NCI-H1092 treated with DMSO at 0.1 percent for 48 hours (cell line): ENCODE measurements at regions not wholly inside any gene's neighbourhood (a gene's known extent, or its start where the extent isn't known, plus 50 kb on each side); places are given as distances from the start of the nearest gene placed in this dataset.

Source experiments
- DNase-seq: peaks from one replicate; lab custom pipeline; 2025; lab: John Stamatoyannopoulos, UW

DNA sequence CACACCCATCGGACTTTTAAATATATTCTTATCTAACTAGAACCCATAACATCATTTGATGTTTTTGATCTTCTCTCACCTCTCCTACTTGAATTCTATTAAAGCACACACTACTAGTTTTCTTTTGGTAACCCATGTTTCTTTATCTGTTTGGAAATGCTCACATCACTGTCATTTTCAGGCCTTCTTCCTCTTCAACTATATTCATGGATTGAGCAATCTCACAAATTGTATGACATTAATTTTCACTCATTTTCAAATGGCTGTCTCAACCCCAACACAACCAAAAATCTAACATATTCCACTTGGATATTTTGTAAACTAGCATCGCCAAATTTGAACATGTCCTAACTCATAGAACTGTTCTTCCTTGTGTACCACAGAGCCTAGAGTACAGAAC, 488.0 kb upstream of the SEMA3A start:
- no peak for DNase-seq

DNA sequence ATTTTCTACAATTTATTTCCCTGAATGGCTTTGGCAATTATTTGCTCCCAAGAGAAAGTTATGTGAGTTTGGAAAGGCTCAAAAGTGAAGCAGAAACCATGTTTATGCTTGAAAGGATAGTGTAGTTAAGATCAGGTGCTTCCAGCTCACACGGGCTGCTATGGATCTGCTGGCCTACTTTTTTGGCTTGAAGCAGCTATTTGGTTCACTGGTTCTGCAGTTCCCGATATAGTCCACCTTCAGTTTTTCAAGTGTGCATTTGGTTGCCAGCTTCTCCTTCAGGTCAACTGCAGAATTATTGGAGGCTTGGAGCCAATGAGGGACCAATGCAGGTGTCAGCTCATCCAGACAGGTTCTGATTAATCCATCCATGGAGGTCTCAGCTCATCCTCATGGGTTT, 484.3 kb upstream of the SEMA3A start:
- no peak for DNase-seq

DNA sequence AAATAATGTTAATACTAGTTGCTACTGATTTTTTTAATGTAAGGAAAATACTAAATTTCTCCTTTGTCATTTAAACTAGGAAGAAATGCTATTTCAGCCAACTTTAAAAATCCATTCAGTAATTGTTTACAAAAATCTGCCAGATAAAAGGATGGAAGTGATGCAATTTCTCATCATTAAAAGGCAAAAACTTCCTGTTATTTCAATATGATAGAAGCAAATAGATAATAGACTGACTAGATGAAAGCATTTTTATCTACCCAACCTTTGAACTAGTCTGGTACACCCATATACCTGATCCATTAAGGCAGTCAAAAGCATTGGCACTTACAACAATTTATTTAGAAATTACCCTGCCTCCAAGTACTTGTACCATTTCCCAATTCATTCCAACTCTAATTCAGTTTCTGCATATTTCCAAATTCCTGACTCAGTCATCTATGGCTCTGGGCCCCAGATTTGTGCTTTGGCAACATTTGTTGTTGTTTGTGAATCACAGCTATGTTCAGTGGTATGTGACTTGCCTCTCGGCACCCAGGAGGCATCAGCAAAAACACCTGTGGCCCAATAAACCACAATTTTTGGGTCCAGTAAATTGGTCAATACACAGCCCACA, 482.6 kb upstream of the SEMA3A start:
- no peak for DNase-seq

DNA sequence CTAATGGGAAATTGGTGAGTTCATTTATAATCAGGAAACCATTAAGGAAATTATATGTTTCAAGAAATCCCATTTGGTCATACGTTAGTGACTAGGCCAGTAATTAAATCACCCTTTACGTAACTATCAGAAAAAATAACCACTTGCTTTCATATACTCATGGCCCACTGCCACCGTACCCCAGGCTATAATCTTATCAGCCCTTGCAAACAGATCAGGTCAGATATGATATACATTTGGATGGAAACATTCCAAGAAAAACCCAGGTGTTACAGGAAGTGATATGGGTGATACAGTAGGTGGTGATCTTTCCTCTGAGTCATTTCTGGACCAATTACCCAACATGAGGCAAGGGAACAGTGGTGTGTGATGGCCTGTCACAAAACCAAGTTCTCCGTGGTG, 481.0 kb upstream of the SEMA3A start:
- DNase-seq = no peak

DNA sequence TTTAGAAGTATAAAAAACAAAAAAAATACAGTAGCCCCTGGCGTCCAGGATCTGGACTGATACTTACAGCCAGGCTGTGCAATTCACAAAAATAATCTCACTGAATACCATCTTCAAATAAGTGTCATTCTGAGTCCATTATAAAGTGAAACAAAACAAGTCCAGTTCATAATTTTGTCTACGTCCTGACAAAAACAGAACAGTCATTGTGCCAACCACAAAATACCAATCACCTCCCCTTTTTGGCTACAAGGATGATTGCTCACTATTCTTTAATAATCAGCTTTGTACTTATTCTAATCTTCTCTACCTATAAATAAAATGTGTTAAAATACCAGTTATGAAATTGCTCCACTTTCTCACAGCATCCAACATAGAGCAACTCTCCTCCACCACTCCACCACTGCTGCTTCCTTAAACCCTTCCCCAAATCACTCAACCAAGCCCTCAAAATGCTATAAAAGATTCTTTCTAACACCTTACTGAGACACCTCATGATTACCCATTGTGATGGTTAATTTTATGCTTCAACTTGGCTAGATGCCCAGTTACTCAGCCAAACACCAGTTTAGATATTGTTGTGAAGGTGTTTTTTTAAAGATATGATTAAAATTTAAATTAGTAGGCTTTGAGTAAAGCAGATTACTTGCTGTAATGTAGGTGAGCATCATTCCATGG, 479.8 kb upstream of the SEMA3A start:
- no peak for DNase-seq

DNA sequence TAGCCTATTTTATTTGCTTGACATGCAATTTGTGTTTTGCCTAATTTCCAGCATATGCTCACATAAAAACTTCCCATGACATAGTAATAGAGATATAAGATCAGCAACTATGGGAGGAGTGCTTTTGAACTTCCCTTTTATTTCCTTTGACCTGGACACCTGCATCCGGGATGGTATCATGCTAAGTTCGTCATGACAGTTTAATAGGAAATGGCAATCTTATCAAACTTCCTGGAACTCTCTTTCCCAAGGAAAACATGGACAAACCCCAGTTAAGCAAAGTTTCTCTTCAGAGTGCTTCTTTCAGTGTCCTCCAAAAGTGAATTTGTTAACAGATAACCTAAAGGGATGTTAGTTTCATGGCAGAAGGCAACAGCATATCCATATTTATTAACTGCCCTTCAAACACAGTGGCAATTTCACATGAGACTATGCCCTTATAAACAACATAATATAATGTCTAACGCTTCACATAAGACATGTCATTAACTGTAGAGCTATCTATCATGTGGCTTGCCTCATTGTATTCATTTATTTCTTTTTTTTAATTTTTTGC, 474.7 kb upstream of the SEMA3A start:
- DNase-seq = no peak

DNA sequence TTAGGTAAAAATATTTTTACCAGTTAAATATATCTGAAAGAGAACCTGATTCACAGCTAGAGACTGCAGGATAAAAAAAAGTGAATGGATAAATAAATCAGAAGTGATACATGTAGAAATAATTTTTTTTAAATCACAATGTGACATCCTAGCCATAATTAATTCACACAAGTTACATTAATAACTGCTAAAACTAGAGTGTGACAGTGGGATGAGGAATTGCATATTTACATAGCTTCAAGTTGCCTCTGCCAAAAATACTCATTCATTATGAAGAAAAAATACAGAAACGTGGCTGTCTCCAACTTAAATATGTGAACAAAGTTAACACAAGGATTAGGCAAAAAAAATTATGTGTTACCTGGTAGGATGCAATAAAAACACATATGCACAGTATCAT, 473.5 kb upstream of the SEMA3A start:
- DNase-seq = no peak

DNA sequence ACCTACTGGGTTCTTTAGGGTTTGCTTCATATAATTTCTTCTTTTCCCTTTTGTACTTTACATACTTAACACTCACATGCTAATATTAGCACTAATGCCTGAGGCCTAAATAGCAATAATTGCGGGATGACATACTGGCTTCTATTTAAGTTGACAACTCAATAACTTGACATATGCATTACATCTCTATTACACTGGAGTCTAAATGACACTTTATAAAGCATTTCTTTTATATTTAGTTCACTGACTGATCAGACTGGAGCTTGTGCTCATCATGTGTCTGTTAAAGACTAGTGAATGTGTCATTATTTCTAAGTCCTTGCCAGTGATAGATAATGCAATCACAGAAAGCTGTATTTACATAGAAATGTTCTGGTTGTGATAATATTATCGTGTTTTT, 472.1 kb upstream of the SEMA3A start:
- DNase-seq = no peak

DNA sequence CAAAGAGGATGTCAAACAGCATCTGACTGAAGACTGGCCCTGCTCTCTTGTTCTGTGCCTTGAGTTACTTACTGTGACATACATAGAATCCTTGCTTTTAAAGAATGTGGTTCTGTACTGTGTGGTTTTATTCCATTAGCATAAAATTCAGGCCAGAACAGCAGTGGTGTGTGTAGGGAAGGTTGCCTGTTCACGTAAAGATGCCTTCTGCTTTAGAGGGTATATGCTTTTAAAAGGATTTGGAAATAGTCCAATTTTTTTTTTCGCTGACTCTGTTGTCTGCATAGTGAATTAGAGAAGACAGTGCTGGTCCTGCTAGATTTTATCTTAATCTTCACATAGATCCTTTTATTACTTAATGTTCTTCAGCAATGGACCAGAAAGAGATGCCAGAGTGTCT, 470.8 kb upstream of the SEMA3A start:
- DNase-seq = no peak

DNA sequence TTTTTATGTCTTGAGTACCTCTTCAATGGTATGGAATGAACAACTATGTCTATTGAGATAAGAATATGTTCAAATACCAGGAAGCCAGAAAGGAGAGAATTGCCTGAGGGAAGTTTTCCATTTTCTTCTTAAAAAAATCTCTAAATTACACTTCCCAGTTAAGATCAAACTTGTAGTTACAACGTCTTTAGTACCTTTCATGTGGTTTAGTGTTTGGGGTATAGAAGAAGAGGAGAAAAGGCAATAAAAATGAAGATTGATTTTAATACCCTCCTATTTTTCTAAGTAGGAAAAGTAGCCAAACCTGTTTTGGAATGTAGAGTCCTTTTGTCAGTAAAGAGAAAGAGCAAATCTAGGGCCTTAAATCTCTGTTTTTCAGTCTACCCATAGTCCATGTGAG, 470.0 kb upstream of the SEMA3A start:
- DNase-seq = no peak

DNA sequence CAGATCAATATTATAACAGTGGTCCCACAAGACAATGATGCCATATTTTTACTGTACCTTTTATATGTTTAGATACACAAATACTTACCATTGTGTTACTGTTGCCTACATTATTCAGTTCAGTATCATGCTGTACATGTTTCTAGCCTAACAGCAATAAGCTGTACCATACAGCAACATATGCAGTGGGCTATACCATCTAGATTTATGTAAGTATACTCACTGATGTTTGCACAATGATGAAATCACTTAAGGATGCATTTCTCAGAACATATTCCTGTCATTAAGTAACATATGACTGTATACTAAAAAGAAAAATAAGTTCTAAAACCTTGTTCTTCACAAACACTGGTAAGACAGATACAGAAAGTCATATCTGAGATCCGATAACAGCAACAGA, 468.6 kb upstream of the SEMA3A start:
- DNase-seq = no peak

DNA sequence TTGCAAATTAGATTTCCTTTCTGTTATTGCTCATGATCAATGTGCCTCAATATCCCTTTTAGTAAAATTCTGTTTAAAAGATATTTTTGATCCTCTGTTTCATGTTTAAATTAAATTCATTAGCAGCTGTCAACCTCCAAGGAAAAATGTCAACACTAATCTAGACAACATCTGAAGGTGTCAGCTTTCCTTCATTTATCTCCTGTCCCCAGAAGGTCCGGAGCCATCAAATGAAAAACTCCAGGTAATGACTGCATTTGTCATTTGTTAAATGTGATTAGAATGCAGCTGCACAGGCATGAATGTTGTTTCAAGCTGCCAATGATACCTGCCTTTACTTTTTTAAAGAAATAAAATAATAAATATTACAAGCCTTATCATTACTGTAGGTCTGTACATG, 463.7 kb upstream of the SEMA3A start:
- DNase-seq = no peak

DNA sequence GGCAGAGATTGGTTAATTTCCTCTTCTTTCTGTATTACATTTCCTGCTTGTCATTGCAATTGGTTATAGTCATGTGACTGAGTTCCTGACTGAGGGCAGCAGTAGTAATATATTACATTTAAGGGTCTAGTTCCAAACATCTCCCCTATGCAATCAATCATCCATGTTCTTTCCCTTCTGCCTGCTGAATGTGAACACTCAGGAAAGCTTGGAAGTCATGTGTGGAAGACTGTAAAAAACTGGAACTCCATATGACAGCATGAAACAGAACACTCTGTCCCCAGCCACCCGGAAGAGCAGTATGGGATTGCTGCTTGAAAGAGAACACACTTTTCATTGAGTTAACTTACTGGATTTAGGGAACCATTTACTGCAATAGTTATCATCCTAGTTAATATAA, 459.7 kb upstream of the SEMA3A start:
- DNase-seq = no peak

DNA sequence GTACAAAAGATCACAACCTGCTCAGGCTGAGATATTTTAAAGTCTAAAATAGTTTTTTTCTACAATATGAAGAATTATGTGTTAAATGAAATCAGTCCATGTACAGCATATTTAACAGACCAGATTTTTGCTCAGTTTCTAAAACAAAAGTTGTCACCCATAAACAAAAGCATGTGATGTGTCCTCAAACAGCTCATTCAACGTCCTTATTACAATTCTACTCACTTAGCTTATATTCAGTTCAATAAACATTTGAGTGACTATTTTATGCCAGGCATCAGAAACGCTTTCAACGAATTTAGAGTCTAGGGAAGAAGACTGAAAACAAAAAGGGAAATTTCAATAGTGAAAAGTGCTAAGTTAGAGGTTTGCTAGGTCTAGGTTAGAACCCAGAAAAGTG, 457.3 kb upstream of the SEMA3A start:
- DNase-seq = no peak

DNA sequence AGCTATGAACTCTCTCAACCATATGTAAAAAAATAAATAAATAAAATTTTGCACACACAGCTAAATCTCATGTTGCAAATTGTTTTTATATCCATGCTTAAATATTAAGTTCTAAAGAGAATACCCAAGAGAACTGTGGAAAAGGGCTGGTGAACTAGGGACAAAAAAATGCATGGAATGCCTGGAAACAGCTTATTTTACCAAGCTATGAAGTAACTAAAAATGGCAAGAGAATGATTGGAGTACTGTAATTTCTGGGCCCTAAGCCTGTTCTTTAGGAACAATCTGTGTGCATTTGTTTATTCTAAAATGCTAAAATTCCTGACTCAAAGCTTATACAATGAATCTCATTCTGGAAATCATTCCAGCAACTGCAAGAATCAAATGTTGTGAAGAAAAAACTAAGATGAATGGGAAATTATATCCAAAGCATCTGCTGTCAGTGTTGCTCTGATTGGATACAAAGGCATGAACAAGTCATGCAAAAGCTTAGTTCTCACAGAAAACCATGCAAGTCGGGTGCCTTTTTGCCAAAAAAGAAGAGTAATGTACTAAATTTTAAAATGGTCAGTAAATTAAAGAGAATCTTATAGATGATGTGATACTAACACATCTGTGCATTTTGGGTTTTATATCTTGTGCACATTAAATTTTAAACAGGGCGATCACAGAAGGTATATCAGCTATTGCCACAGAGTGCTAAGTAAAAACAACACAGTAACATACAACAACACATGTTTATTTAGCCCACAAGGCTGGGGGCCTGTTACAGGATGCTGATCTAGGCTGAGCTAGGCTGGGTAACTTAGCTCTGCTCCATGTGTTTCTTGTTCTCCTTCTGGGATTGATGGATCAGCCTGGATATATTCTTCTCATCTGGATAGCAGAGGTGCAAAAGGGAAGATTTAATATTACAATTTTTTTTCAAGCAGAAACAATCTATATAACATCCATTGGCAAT, 453.5 kb upstream of the SEMA3A start:
- DNase-seq = no peak

DNA sequence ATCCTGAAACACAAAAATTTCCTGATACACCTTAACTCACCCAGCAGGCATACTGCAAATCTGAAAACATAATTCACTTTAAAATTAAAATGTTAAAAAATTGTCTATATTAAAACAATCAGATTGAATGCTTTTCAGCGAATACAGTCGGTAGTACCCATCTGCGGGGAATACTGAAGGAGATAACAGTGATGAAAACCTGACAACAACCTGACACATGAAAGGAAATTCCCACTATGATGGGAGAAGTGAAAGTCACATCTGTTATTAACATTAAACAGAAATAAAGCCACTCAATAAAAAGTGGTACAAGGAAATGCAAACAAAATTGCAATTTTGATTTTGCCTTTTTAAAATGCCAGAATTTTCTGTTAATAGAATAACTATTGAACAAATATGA, 448.0 kb upstream of the SEMA3A start:
- no peak for DNase-seq

DNA sequence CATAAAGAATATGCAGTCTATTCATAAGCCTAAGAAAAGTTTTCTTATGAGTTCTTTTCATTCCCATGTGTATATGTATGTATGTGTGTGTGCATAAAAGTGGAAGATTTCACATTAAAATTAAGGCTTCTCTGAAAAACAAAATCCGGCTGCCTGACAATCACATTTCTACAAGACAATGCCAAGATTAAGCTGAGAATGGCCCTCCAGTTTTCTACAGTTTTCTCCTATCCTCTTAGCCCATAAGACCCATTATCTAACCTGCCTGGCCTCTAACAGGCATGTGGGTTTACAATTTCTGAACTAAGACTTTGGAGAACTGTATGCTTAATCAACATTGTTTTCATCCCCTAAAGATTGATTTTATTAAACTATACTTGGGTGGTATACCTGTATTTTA, 446.0 kb upstream of the SEMA3A start:
- DNase-seq = no peak

DNA sequence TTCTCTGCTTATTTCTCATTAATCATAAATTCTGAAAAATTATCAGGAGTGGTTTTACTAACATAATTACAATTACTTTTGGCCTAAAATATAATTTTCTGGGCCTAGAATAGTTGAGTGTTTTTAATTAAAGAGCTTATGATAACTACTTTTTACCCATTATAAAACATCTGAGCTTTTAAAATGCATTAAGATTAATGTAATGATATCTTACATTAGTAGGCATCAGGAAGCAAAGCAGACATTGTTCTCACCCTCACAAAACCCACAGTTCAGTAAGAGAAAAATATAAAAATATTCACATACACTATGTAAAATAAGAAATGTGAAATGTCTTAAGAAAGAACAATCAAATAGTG, 443.7 kb upstream of the SEMA3A start:
- DNase-seq = no peak

DNA sequence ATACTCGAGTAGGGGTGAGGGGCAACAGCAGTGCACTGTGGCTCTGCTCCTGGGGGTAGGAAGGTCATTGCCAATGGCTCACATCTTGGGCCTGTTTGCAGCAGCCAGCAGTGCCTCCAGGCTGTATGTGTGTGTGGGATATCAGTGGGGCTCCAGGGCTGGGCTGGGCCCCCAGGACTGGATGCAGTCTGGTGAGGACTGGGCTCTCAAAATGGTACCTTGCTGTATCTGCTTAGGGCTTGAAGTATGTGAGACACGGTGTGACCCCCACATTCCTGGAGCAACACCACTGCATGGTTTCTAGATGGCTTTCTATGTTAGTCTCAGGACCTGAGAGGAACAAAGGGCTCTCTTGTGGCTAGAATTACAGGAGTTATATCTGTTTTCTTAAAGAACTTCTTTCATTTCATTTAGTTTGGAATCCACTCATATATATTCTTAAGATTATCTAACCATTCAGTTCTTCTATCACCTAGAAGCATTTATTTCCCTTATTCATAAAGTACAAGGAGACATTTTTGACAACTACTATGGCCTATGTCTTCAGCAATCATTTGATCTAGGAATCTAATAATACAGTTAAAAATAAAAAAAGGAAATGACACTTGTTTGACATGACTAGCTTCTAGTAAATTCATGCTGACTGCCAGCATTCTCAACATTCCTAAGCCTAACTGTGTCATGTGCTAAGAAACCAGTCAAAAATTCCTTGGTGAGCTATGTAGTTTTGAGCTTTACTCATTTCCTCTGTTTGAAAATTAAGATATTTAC, 443.2 kb upstream of the SEMA3A start:
- DNase-seq = no peak

DNA sequence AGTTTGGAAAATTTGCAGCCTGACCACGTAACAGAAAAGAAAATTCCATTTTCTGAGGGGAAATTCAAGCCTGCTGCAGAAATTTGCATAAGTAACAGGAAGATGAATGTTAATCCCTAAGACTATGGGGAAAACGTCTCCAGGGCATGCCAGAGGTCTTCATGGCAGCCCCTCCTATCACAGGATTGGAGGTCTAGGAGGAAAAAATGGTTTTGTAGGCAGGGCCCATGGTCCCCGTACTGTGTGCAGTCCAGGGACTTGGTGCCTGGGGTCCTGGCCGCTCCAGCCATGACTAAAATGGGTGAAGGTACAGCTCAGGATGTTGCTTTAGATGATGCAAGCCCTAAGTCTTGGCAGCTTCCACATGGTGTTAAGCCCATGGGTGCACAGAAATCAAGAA, 437.3 kb upstream of the SEMA3A start:
- no peak for DNase-seq

DNA sequence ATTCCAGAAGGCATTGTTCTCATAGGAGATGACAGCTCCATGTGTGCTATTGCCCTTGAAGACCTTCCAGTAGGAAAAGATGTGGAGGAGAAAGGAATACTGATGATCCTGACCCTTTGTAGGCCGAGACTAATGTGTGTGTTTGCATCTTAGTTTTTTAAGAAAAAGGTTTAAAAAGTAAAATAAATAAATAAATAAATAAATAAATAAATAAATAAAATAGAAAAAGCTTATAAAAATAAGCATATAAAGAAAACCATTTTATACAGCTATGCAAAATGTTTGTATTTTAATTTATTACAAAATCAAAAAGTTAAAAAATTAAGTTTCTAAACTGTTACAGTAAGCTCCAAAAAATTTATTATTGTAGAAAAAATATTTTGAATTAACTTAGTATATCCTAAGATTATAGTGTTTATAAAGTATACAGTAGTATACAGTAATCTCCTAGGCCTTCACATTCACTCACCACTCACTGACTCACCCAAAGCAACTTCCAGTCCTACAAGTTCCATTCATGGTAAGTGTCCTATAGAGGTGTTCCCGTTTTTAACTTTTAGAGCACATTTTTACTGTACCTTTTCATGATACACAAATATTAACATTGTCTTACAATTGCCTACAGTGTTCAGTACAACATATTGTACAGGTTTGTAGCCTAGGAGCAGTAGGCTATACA, 435.2 kb upstream of the SEMA3A start:
- no peak for DNase-seq

DNA sequence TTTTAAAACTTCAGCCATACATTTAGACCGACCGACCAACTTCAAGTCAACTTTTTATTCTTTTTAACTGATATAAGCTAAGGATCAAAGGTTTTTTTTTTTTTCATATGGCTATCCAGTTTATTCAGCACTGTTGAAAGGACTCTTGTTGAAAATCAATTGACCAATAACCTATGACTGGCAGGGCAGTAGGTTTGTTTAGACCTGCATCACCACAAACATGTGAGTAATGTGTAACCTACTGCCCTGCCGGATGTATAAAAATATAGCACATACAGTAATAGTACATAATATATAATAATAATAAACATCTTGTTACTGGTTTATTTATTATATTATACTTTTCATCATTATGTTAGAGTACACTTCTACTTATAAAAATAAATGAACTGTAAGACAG, 434.6 kb upstream of the SEMA3A start:
- no peak for DNase-seq
